Hepatocyte (in vitro differentiated cells): ENCODE measurements at regions not wholly inside any gene's neighbourhood (a gene's known extent, or its start where the extent isn't known, plus 50 kb on each side); places are given as distances from the start of the nearest gene placed in this dataset.

Experiments used
- DNase-seq: peaks from one replicate; pipeline ENCODE4 v3.0.0-alpha.2; 2016; ENCODE audit warnings: low spot score
- H2AFZ ChIP-seq: fragments of 200-600 bp; sonication (generic); 2 replicates; pipeline ENCODE4 v1.6.0; 2016; ENCODE audit warnings: antibody characterized with exemption, mild to moderate bottlenecking
- H3K27ac ChIP-seq: fragments of 200-600 bp; sonication (generic); 2 replicates; pipeline ENCODE4 v1.5.1; 2016; ENCODE audit warnings: mild to moderate bottlenecking
- H3K27me3 ChIP-seq: fragments of 200-600 bp; sonication (generic); 2 replicates; pipeline ENCODE4 v1.6.1; 2016
- H3K36me3 ChIP-seq: fragments of 200-600 bp; sonication (generic); replicated peaks from 2 replicates; pipeline ENCODE4 v1.5.1; 2016; ENCODE audit warnings: low read depth; ENCODE audit not compliant: insufficient read depth
- H3K4me1 ChIP-seq: fragments of 200-600 bp; sonication (generic); 2 replicates; pipeline ENCODE4 v1.5.1; 2016; ENCODE audit warnings: mild to moderate bottlenecking, moderate library complexity; ENCODE audit not compliant: insufficient read depth
- H3K4me2 ChIP-seq: fragments of 200-600 bp; sonication (generic); 2 replicates; pipeline ENCODE4 v1.6.0; 2016
- H3K4me3 ChIP-seq: fragments of 200-600 bp; sonication (generic); 2 replicates; pipeline ENCODE4 v1.5.1; 2016; ENCODE audit warnings: mild to moderate bottlenecking
- H3K79me2 ChIP-seq: fragments of 200-600 bp; sonication (generic); 2 replicates; pipeline ENCODE4 v1.6.0; 2017; ENCODE audit warnings: mild to moderate bottlenecking
- H3K9me2 ChIP-seq: fragments of 200-600 bp; sonication (generic); replicated peaks from 2 replicates; pipeline ENCODE4 v1.6.0; 2017; ENCODE audit warnings: mild to moderate bottlenecking; ENCODE audit not compliant: insufficient read depth
- H3K9me3 ChIP-seq: fragments of 200-600 bp; sonication (generic); 2 replicates; pipeline ENCODE4 v1.5.1; 2016; ENCODE audit warnings: low read depth, mild to moderate bottlenecking
- H4K20me1 ChIP-seq: fragments of 200-600 bp; sonication (generic); 2 replicates; pipeline ENCODE4 v1.6.0; 2016; ENCODE audit warnings: mild to moderate bottlenecking; ENCODE audit not compliant: insufficient read depth, poor library complexity, severe bottlenecking
- EZH2 ChIP-seq: fragments of 200-600 bp; sonication (generic); IDR thresholded peaks from 2 replicates; pipeline ENCODE4 v1.6.1; 2016; ENCODE audit warnings: antibody characterized with exemption, mild to moderate bottlenecking, borderline replicate concordance
- EZH2phosphoT487 ChIP-seq: fragments of 200-600 bp; sonication (generic); IDR thresholded peaks from one replicate; pipeline ENCODE4 v1.6.1; 2018; ENCODE audit warnings: antibody characterized with exemption, mild to moderate bottlenecking, low read depth, moderate library complexity; ENCODE audit not compliant: unreplicated experiment, severe bottlenecking
- WGBS: methylation state at CpG from one replicate; pipeline ENCODE4 v1.1.6; 2016; ENCODE audit warnings: low lambda C conversion rate; ENCODE audit errors: missing lambda C conversion rate; 5-methylcytosine and 5-hydroxymethylcytosine counted together
- TF ChIP-seq, protein P1 (sequence below): fragments of 200-600 bp; sonication (generic); IDR thresholded peaks from 2 replicates; pipeline ENCODE4 v1.5.1; 2016; ENCODE audit warnings: antibody characterized with exemption, mild to moderate bottlenecking; ENCODE audit not compliant: poor library complexity

GRCh38 chr11:21659961-21660360, 532.9 kb upstream of the ANO5 start:
- Histone ChIP-seq H3K4me1 (no peaks in the 10 kb centered on the region), H3K9me2 (no peaks in the 10 kb centered on the region), H3K27ac (no peak overlapping the region), H3K27me3 (no peaks in the 10 kb centered on the region), H3K4me2 (no peak overlapping the region), H4K20me1 (no peaks in the 10 kb centered on the region), H3K4me3 (no peak overlapping the region), H3K9me3 (no peaks in the 10 kb centered on the region), H3K36me3 (no peaks in the 10 kb centered on the region), H3K79me2 (no peaks in the 10 kb centered on the region), H2AFZ (no peak overlapping the region)
- no peak for DNase-seq
- no peak for TF ChIP-seq EZH2
- TF ChIP-seq EZH2phosphoT487: no peak
- TF ChIP-seq, protein P1, sequence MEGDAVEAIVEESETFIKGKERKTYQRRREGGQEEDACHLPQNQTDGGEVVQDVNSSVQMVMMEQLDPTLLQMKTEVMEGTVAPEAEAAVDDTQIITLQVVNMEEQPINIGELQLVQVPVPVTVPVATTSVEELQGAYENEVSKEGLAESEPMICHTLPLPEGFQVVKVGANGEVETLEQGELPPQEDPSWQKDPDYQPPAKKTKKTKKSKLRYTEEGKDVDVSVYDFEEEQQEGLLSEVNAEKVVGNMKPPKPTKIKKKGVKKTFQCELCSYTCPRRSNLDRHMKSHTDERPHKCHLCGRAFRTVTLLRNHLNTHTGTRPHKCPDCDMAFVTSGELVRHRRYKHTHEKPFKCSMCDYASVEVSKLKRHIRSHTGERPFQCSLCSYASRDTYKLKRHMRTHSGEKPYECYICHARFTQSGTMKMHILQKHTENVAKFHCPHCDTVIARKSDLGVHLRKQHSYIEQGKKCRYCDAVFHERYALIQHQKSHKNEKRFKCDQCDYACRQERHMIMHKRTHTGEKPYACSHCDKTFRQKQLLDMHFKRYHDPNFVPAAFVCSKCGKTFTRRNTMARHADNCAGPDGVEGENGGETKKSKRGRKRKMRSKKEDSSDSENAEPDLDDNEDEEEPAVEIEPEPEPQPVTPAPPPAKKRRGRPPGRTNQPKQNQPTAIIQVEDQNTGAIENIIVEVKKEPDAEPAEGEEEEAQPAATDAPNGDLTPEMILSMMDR: no peak

GRCh38 chr11:21675049-21675616, 517.8 kb upstream of the ANO5 start:
- WGBS: 84% methylated on average over 6 of the region's 6 CpGs
- Histone ChIP-seq H3K36me3 (no peaks in the 10 kb centered on the region), H3K4me3 (no peak overlapping the region), H3K27me3 (no peaks in the 10 kb centered on the region), H3K27ac (no peak overlapping the region), H3K4me2 (no peak overlapping the region), H4K20me1 (no peaks in the 10 kb centered on the region), H3K79me2 (no peaks in the 10 kb centered on the region), H2AFZ (no peak overlapping the region), H3K4me1 (no peaks in the 10 kb centered on the region), H3K9me3 (no peaks in the 10 kb centered on the region), H3K9me2 (no peaks in the 10 kb centered on the region)
- DNase-seq: no peak
- TF ChIP-seq, protein P1: no peak
- TF ChIP-seq EZH2 (no peak), EZH2phosphoT487 (no peak)

DNA sequence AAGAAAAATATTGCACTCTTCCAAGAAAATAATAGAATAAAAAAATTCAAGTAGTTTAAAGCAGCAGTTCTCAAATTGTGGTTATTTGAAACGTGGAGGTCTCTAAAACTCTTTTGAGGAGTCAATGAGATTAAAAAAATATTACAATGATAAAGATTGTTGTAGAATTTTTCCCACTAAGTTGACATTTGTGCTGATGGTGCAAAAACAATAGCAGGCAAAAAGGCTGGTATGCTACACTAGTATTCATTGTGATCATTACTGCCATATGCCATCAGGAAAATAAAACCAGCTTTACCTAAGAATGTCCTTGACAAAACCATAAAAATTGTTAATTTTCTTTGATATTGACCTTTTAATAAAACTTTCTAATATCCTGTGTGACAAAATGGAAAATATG, 505.2 kb upstream of the ANO5 start:
- no peak for DNase-seq

More for the DNA sequence above, 505.2 kb upstream of the ANO5 start:
- H3K4me3 ChIP-seq: no peak overlapping the region
- no peaks in the 10 kb centered on the region for H3K9me3 ChIP-seq
- H3K27ac ChIP-seq: no peak overlapping the region
- WGBS: 68% methylated on average over 1 of the region's 1 CpG
- H2AFZ ChIP-seq: no peak overlapping the region
- H3K79me2 ChIP-seq: no peaks in the 10 kb centered on the region
- TF ChIP-seq EZH2phosphoT487 (no peak), EZH2 (no peak)
- TF ChIP-seq, protein P1: no peak
- no peak overlapping the region for H3K4me2 ChIP-seq
- H3K4me1 ChIP-seq: no peaks in the 10 kb centered on the region
- H4K20me1 ChIP-seq: no peaks in the 10 kb centered on the region
- no peaks in the 10 kb centered on the region for H3K36me3 ChIP-seq
- H3K9me2 ChIP-seq: no peaks in the 10 kb centered on the region
- no peaks in the 10 kb centered on the region for H3K27me3 ChIP-seq
